WTC11 (cell line): ENCODE measurements at regions not wholly inside any gene's neighbourhood (a gene's known extent, or its start where the extent isn't known, plus 50 kb on each side); places are given as distances from the start of the nearest gene placed in this dataset.

Experiments
- ATF1 ChIP-seq: sonication (generic); formaldehyde crosslinking; IDR thresholded peaks from 2 replicates; pipeline ENCODE4 v1.8.1; 2023; ENCODE audit warnings: mild to moderate bottlenecking, moderate library complexity, missing genetic modification reagents
- ATF3 ChIP-seq: sonication (generic); formaldehyde crosslinking; conservative IDR thresholded peaks from 2 replicates; pipeline ENCODE4 v1.8.1; 2022; ENCODE audit warnings: mild to moderate bottlenecking, missing genetic modification reagents
- CBFB ChIP-seq: sonication (generic); formaldehyde crosslinking; IDR thresholded peaks from 2 replicates; pipeline ENCODE4 v1.8.1; 2022; ENCODE audit warnings: mild to moderate bottlenecking, low read depth, missing genetic modification reagents
- CTCF ChIP-seq: fragments of 200-600 bp; IDR thresholded peaks from 2 replicates; pipeline ENCODE4 v1.8.0; 2022; ENCODE audit warnings: antibody characterized with exemption
- FOXK1 ChIP-seq: sonication (generic); formaldehyde crosslinking; IDR thresholded peaks from 2 replicates; pipeline ENCODE4 v1.8.0; 2022; ENCODE audit warnings: mild to moderate bottlenecking, moderate library complexity, missing genetic modification reagents
- GABPB1 ChIP-seq: sonication (generic); formaldehyde crosslinking; IDR thresholded peaks from 2 replicates; pipeline ENCODE4 v1.8.1; 2023; ENCODE audit warnings: mild to moderate bottlenecking, missing genetic modification reagents
- HMGXB4 ChIP-seq: sonication (generic); formaldehyde crosslinking; IDR thresholded peaks from 2 replicates; pipeline ENCODE4 v1.8.1; 2023; ENCODE audit warnings: mild to moderate bottlenecking, moderate library complexity, missing genetic modification reagents
- MAX ChIP-seq: sonication (generic); formaldehyde crosslinking; IDR thresholded peaks from 2 replicates; pipeline ENCODE4 v1.8.0; 2022; ENCODE audit warnings: mild to moderate bottlenecking, missing genetic modification reagents
- NFE2L1 ChIP-seq: sonication (generic); formaldehyde crosslinking; IDR thresholded peaks from 2 replicates; pipeline ENCODE4 v1.8.1; 2023; ENCODE audit warnings: missing genetic modification reagents
- SMAD3 ChIP-seq: sonication (generic); formaldehyde crosslinking; IDR thresholded peaks from 2 replicates; pipeline ENCODE4 v1.8.0; 2022; ENCODE audit warnings: missing genetic modification reagents, mild to moderate bottlenecking, borderline replicate concordance
- ZNF138 ChIP-seq: sonication (generic); formaldehyde crosslinking; conservative IDR thresholded peaks from 2 replicates; pipeline ENCODE4 v1.8.1; 2022; ENCODE audit warnings: mild to moderate bottlenecking, moderate library complexity, missing genetic modification reagents
- ZNF263 ChIP-seq: sonication (generic); formaldehyde crosslinking; IDR thresholded peaks from 2 replicates; pipeline ENCODE4 v1.8.1; 2022; ENCODE audit warnings: low read depth, mild to moderate bottlenecking, moderate library complexity, missing genetic modification reagents
- ZNF317 ChIP-seq: sonication (generic); formaldehyde crosslinking; IDR thresholded peaks from 2 replicates; pipeline ENCODE4 v1.8.1; 2023; ENCODE audit warnings: low read depth, mild to moderate bottlenecking, moderate library complexity, missing genetic modification reagents, borderline replicate concordance
- ZNF532 ChIP-seq: fragments of 250-450 bp; sonication (Bioruptor Pico); IDR thresholded peaks from 2 replicates; pipeline ENCODE4 v1.9.0; 2021; ENCODE audit warnings: mild to moderate bottlenecking, borderline replicate concordance

- no peak for TF ChIP-seq CBFB
- TF ChIP-seq FOXK1: no peak
- no peak for TF ChIP-seq ZNF138 (CRISPR knock-in tag)
- no peak for TF ChIP-seq CTCF
- no peak for TF ChIP-seq GABPB1 (CRISPR knock-in tag)
- no peak for TF ChIP-seq ZNF263
- no peak for TF ChIP-seq NFE2L1 (CRISPR knock-in tag)
- no peak for TF ChIP-seq MAX (CRISPR knock-in tag)
- no peak for TF ChIP-seq ZNF532 (CRISPR knock-in tag)
- no peak for TF ChIP-seq ATF1
- TF ChIP-seq SMAD3: no peak
- TF ChIP-seq ZNF317 (CRISPR knock-in tag): no peak
- no peak for TF ChIP-seq ATF3 (CRISPR knock-in tag)
- no peak for TF ChIP-seq HMGXB4 (CRISPR knock-in tag)
Measured at GRCh38 chr2:240199133-240199870, 58.8 kb upstream of the OTOS start.
